Neural cell (in vitro differentiated cells): ENCODE measurements at regions not wholly inside any gene's neighbourhood (a gene's known extent, or its start where the extent isn't known, plus 50 kb on each side); places are given as distances from the start of the nearest gene placed in this dataset.

Experiments
- H2AFZ ChIP-seq: fragments of 200-600, 300-800 bp; sonication (generic), shearing (Covaris generic); 2 replicates; pipeline ENCODE4 v1.6.0; 2014; ENCODE audit warnings: low read depth, mild to moderate bottlenecking, antibody characterized with exemption, low read length, moderate library complexity
- H3F3A ChIP-seq: fragments of 200-600 bp; shearing (Covaris generic); 2 replicates; pipeline ENCODE4 v1.6.1; 2016; ENCODE audit warnings: mild to moderate bottlenecking, moderate library complexity, mixed read lengths, antibody characterized with exemption, low read length; ENCODE audit not compliant: insufficient read depth, poor library complexity, severe bottlenecking
- H3K27ac ChIP-seq: fragments of 200-600, 300-800 bp; sonication (generic), shearing (Covaris generic); 2 replicates; pipeline ENCODE4 v1.5.1; 2014; ENCODE audit warnings: mild to moderate bottlenecking, low read length, moderate library complexity
- H3K27me3 ChIP-seq: fragments of 300-800, 200-600 bp; sonication (generic), shearing (Covaris generic); 2 replicates; pipeline ENCODE4 v1.6.0; 2014; ENCODE audit warnings: mild to moderate bottlenecking, low read depth, low read length, moderate library complexity; ENCODE audit not compliant: insufficient read depth
- H3K36me3 ChIP-seq: fragments of 300-800, 200-600 bp; sonication (generic), shearing (Covaris generic); 2 replicates; pipeline ENCODE4 v1.5.1; 2014; ENCODE audit warnings: mild to moderate bottlenecking, antibody characterized with exemption, low read length, moderate library complexity; ENCODE audit not compliant: insufficient read depth
- H3K4me2 ChIP-seq: fragments of 300-800, 200-600 bp; sonication (generic), shearing (Covaris generic); 2 replicates; pipeline ENCODE4 v1.6.0; 2014; ENCODE audit warnings: mild to moderate bottlenecking, low read length
- H3K4me3 ChIP-seq: fragments of 300-800, 200-600 bp; sonication (generic), shearing (Covaris generic); 2 replicates; pipeline ENCODE4 v1.5.1; 2014; ENCODE audit warnings: mild to moderate bottlenecking, low read length, moderate library complexity
- H3K79me2 ChIP-seq: fragments of 200-600 bp; shearing (Covaris generic); replicated peaks from 2 replicates; pipeline ENCODE4 v1.6.0; 2014; ENCODE audit warnings: mild to moderate bottlenecking, low read length, moderate library complexity; ENCODE audit not compliant: insufficient read depth
- H3K9ac ChIP-seq: fragments of 300-800, 200-600 bp; sonication (generic), shearing (Covaris generic); 2 replicates; pipeline ENCODE4 v1.6.1; 2016; ENCODE audit warnings: mild to moderate bottlenecking, low read length, mixed read lengths
- H3K9me2 ChIP-seq: fragments of 200-600 bp; shearing (Covaris generic); 2 replicates; pipeline ENCODE4 v1.6.1; 2016; ENCODE audit warnings: mild to moderate bottlenecking, low read length, mixed read lengths; ENCODE audit not compliant: insufficient read depth
- H3K9me3 ChIP-seq: fragments of 200-600, 300-800 bp; sonication (generic), shearing (Covaris generic); 2 replicates; pipeline ENCODE4 v1.6.1; 2016; ENCODE audit warnings: mild to moderate bottlenecking, mixed run types, low read length, moderate library complexity, mixed read lengths
- H4K20me1 ChIP-seq: fragments of 200-600 bp; shearing (Covaris generic); 2 replicates; pipeline ENCODE4 v1.6.1; 2016; ENCODE audit warnings: mild to moderate bottlenecking, mixed run types; ENCODE audit not compliant: insufficient read depth
- EP300 ChIP-seq: fragments of 450-650 bp; conservative IDR thresholded peaks from 2 replicates; pipeline ENCODE4 v1.6.1; 2014; ENCODE audit warnings: antibody characterized with exemption, mild to moderate bottlenecking, moderate library complexity; ENCODE audit not compliant: poor library complexity, severe bottlenecking
- EZH2 ChIP-seq: fragments of 200-600, 300-800 bp; shearing (Covaris generic), sonication (generic); IDR thresholded peaks from 2 replicates; pipeline ENCODE4 v1.6.1; 2014; ENCODE audit warnings: antibody characterized with exemption, low read length, borderline replicate concordance, mild to moderate bottlenecking; ENCODE audit not compliant: insufficient read depth, poor library complexity, severe bottlenecking
- MXI1 ChIP-seq: fragments of 450-650 bp; conservative IDR thresholded peaks from 2 replicates; pipeline ENCODE4 v1.6.1; 2014; ENCODE audit warnings: antibody characterized with exemption, mild to moderate bottlenecking; ENCODE audit not compliant: poor library complexity, severe bottlenecking
- POLR2AphosphoS5 ChIP-seq: IDR thresholded peaks from 2 replicates; pipeline ENCODE4 v1.6.1; 2012
- RAD21 ChIP-seq: fragments of 450-650 bp; conservative IDR thresholded peaks from 2 replicates; pipeline ENCODE4 v1.6.1; 2014; ENCODE audit warnings: antibody characterized with exemption, mild to moderate bottlenecking, moderate library complexity
- SMC3 ChIP-seq: fragments of 450-650 bp; conservative IDR thresholded peaks from 2 replicates; pipeline ENCODE4 v1.6.1; 2014; ENCODE audit warnings: antibody characterized with exemption, mild to moderate bottlenecking, moderate library complexity; ENCODE audit not compliant: poor library complexity
- TAF1 ChIP-seq: IDR thresholded peaks from 2 replicates; pipeline ENCODE4 v1.6.1; 2012; ENCODE audit warnings: low read depth
- TF ChIP-seq, protein P1 (sequence below): fragments of 450-650 bp; IDR thresholded peaks from 2 replicates; pipeline ENCODE4 v1.5.1; 2014; ENCODE audit warnings: antibody characterized with exemption, mild to moderate bottlenecking, moderate library complexity; ENCODE audit not compliant: poor library complexity, severe bottlenecking

DNA sequence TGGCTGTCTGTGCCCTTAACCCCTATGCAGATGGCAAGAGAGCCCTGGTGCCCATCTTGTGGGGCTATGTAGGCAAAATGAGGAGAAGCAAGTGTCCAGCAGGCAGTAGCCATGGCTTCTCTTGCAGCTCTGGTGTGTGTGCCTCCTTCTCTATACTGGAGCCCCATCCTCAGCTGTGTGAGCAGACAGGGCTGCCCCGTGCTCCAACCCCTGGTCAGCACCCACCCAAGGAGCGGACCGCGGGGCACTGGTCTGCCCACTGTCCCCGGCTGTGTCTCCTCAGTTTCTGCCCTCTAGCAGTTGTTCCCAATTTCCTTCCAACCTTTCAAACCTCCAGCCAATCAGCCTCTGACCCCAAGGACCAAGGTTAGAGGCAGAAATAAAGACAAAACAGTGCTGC, 134.9 kb upstream of the GLI2 start:
- TF ChIP-seq EZH2: no peak
- no peak for TF ChIP-seq MXI1
- TF ChIP-seq EP300: no peak
- no peak for TF ChIP-seq POLR2AphosphoS5
- Histone ChIP-seq H3F3A (no peaks in the 10 kb centered on the region), H3K79me2 (no peaks in the 10 kb centered on the region), H3K27me3 (peaks cover 3% of the 10 kb centered on the region), H3K36me3 (no peaks in the 10 kb centered on the region), H3K9ac (no peak overlapping the region), H3K4me3 (no peak overlapping the region), H2AFZ (no peak overlapping the region), H3K9me3 (peaks cover 10% of the 10 kb centered on the region), H3K27ac (no peak overlapping the region), H4K20me1 (no peaks in the 10 kb centered on the region), H3K9me2 (no peaks in the 10 kb centered on the region), H3K4me2 (no peak overlapping the region)

GRCh38 chr2:120601566-120601965, 134.1 kb upstream of the GLI2 start:
- Histone ChIP-seq H3F3A (no peaks in the 10 kb centered on the region), H4K20me1 (no peaks in the 10 kb centered on the region), H3K4me3 (no peak overlapping the region), H2AFZ (no peak overlapping the region), H3K9ac (no peak overlapping the region), H3K27ac (no peak overlapping the region), H3K9me2 (no peaks in the 10 kb centered on the region), H3K9me3 (peaks cover 10% of the 10 kb centered on the region), H3K4me2 (no peak overlapping the region), H3K79me2 (no peaks in the 10 kb centered on the region), H3K27me3 (no peaks in the 10 kb centered on the region), H3K36me3 (no peaks in the 10 kb centered on the region)
- no peak for TF ChIP-seq RAD21
- TF ChIP-seq TAF1: no peak
- no peak for TF ChIP-seq MXI1
- TF ChIP-seq EP300: no peak
- TF ChIP-seq EZH2: no peak
- TF ChIP-seq, protein P1, sequence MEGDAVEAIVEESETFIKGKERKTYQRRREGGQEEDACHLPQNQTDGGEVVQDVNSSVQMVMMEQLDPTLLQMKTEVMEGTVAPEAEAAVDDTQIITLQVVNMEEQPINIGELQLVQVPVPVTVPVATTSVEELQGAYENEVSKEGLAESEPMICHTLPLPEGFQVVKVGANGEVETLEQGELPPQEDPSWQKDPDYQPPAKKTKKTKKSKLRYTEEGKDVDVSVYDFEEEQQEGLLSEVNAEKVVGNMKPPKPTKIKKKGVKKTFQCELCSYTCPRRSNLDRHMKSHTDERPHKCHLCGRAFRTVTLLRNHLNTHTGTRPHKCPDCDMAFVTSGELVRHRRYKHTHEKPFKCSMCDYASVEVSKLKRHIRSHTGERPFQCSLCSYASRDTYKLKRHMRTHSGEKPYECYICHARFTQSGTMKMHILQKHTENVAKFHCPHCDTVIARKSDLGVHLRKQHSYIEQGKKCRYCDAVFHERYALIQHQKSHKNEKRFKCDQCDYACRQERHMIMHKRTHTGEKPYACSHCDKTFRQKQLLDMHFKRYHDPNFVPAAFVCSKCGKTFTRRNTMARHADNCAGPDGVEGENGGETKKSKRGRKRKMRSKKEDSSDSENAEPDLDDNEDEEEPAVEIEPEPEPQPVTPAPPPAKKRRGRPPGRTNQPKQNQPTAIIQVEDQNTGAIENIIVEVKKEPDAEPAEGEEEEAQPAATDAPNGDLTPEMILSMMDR: no peak
- TF ChIP-seq SMC3: no peak

DNA sequence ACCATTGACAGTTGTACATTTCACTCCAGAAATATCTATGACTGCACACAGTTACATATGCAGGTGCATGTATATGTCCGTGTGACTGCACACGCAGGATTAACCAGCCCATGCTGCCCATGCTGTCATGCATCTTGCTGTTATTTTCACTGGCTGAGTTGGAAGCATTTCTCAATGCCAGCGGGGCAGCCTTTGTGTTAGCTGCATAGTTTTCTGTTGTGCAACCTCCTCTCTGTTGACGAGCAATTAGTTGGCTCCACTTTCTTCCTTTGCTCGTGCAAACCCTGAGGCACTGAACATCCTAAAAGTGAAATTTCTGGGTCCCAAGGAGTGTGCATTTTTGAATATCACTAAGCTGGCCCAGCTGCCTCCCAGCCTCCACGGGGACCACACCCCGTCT, 133.4 kb upstream of the GLI2 start:
- Histone ChIP-seq H3K9me2 (no peaks in the 10 kb centered on the region), H3K27me3 (no peaks in the 10 kb centered on the region), H3K79me2 (no peaks in the 10 kb centered on the region), H3K36me3 (no peaks in the 10 kb centered on the region), H2AFZ (no peak overlapping the region), H4K20me1 (no peaks in the 10 kb centered on the region), H3K4me2 (no peak overlapping the region), H3F3A (no peaks in the 10 kb centered on the region), H3K9me3 (peaks cover 10% of the 10 kb centered on the region), H3K9ac (no peak overlapping the region), H3K27ac (no peak overlapping the region), H3K4me3 (no peak overlapping the region)
- TF ChIP-seq, protein P1: no peak
- TF ChIP-seq TAF1 (no peak), EP300 (no peak), MXI1 (no peak), POLR2AphosphoS5 (no peak), EZH2 (no peak)
